GM19351 (cell line): ENCODE measurements at regions not wholly inside any gene's neighbourhood (a gene's known extent, or its start where the extent isn't known, plus 50 kb on each side); places are given as distances from the start of the nearest gene placed in this dataset.
"Not testable (repeated sequence)": the region's sequence is repeated elsewhere in the genome, so short reads cannot be mapped to it uniquely, and the experiment has no call there.

Experiments used
- ATAC-seq: cut with Tn5 transposase; IDR thresholded peaks from one replicate; pipeline ENCODE4 v1.9.1; 2021; ENCODE audit warnings: mild to moderate bottlenecking, moderate library complexity; ENCODE audit not compliant: unreplicated experiment

DNA sequence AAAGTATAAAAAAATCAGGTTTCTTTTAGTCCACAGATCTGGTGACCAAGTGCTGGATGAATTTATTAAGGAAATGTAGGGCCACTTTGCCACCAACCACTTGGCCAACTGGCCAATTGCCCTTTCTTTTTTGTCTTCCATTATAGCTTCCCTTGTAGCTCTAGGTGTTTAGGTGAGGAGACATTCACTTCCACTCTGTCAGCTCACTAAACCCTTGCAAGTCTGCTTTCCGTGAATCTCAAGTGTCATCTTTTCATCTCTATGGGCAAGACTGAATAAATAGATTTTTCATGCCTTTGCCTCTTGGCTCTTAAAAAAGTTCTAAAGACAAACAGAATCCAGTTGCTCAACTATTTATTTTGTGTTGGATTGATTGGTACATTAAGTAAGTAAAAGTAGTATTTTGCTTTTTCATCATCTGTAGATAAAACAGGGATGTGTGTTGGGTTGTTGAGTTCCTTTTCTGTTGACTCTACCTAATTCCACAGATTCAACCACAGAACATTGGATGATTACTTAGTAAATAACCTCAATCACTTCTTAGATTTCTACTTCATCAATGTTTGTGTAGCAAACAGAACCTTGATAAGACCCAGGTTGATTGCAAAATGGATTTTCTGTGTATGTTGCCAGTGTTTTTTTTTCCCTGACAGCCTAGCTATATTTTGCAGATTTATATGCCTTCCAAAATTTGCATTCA lies 68.1 kb upstream of the GRXCR1 start:
- no peak for ATAC-seq

DNA sequence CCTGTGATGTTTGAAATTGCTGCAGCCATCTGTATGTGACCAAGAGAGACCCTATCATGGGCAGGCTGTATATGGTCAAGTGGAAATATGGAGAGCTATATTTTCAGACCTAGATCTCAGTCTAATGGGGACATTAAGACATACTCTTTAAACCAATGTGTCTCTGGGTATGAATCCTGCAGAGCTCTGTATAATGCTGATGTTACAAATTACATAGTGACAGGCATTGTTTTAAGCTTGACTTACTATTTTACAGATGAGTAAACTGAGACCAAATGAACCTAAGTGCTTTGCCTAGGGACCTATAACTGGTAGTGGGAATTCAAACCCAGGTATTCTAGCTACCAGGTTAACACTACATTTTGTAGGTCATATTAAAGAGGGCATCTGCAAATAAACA lies 71.3 kb upstream of the GRXCR1 start:
- ATAC-seq, result no peak

DNA sequence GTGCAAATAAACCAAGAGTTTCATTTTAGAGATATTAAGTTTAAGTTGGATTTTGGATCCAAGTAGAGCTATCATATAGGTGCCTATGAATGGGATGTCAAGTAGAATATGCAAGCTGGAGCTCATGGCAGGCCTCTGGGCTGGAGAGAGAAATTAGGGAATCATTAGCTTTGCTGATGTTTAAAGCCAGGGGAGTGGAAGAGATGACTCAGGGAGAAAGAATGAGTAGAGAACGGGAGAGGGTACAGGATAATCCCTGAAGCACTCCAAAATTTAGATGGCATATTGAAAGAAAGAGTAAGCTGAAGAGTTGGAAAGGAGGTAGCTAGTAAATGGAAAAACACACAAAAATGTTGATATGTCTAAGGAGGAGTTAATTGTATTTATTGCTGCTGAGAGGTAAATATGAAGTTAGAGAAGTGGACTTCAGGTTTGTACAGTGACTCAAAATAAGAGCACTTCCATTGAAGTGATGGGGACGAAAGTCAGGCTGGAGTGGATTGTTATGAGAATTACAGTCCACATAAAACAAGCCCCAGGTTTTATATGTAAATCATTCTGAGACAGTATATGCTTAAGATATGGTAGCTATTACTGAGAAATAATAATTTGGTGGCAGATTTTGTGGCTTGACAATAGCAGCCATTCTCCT lies 72.5 kb upstream of the GRXCR1 start:
- ATAC-seq, result no peak

DNA sequence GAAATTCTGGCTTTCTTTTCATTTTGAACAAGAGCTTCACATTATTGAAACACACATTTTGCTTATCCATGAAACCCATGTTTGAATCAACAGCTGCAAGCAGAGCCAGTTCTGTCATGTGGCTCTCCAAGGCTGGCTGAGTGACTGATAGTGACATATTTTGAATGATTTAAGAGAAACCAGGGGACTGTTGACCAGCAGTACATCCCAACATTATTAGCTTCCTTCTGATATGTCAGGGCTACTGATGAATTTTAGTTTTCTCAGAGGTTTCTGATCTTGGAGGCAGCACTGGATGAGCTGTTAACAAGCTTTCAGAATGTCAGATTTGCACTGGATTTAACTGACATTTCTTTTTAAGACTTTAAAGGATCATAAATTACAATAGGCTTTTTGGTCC lies 74.6 kb upstream of the GRXCR1 start:
- no peak for ATAC-seq

DNA sequence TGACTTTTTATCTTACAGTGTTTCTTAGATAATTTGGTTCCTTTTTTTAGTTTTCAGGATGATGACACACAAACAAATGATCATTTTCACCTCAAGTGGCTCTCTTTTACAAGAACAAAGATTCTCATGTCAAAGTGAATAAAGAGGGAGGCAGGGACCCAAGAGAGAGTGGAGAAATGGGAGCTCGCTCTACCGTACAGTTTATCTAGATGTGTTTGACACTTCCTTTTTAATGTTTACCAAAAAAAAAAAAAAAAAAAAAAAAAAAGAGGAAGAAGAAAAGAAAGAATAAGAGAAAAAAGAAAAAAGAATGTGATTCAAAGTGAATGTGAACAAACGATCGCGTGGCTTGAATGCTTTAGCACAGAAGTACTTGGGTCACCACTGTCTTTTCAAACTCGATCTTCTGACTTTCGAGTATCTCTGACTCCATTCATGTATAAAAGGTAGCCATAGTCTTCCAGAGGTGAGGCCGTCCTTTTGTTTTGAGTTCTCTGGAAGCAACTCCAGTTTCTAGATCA lies 75.6 kb upstream of the GRXCR1 start:
- no peak for ATAC-seq

DNA sequence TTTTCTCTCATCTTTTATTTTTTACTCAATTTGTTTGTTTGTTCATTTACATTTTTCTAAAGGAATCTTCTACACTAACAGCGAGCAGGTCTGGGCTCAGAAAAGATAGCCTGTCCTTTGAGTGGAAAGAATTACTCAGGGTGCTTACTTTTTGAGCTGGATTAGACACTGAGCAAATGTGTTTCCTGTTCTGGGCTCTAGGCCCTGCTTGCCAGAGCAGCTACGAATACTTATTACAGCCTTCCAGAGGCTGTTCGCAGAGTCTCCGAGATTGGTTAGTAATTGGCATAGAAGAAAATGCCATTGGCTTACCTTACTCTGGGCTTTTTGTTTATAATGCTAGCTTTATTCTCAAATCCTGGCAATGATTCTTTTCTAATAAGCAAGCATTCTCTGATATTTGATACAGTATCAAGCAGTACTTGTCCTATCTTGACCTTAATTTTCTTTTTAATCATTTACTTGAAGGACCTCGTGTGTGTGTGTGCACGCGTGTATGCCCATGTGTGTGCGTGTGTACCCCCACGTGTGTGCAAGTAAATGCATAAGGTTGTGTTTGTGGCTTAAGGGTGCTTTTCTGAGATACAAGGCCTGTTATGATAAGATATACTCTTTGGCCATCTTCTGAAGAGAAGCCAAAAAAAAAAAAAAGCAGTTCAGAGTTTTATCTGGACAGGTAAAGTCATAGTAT lies 76.2 kb upstream of the GRXCR1 start:
- no peak for ATAC-seq

DNA sequence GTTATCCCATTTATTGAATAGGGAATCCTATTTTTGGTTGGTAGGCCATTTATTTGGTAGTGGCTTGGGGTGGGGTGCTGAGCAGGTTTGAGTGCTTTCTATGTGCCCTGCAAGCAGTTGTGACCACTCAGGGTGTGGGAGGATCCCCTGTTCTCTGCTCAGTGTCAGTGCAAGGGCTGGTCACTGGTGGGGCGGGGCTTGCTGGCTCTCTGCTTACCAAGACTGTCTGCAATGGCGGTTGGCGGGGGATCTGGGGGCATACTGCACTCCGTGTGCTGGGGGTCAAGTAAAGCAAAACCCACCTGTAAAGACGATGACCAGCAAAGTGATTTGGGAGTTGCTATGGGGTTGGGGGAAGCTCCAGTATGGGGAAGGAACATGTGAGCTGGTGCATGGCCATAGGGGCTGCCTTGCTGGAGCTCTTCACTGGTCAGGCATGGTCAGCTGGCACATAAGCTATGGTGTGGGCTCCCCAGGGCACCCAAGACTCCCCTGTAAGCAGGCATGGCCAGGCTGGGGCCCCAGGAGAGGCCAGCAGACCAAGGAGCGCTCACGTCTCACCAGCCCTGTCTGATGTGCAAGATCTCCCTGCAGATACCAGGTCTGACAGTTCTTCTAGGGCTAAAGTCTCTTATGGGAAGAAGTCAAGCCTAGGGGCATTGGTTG lies 83.0 kb upstream of the GRXCR1 start:
- ATAC-seq, result no peak

DNA sequence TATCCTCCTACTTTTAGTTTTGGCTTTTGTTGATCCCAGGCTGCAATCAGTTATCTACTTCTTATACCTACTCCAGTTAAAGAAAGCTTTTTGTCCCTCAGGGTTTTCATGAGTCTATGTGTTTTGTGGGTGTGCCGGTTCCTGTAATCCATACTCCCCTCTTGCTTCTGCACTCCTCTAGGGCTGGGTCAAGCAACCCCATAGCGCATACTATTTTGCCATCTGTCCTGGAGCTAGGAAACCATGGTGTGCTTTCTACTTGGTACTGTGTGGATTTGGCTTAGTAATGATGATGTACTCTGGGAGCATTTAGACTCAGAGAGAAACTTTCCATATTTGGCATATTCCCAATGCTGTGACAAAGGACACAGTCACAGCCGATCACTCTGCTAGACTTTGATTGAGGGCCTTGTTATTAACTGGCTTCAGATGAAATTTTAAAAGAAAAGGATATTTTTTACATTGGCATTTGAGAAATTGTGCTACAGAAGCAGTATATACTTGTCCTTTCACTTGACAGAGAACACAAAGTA lies 86.1 kb upstream of the GRXCR1 start:
- no peak for ATAC-seq

DNA sequence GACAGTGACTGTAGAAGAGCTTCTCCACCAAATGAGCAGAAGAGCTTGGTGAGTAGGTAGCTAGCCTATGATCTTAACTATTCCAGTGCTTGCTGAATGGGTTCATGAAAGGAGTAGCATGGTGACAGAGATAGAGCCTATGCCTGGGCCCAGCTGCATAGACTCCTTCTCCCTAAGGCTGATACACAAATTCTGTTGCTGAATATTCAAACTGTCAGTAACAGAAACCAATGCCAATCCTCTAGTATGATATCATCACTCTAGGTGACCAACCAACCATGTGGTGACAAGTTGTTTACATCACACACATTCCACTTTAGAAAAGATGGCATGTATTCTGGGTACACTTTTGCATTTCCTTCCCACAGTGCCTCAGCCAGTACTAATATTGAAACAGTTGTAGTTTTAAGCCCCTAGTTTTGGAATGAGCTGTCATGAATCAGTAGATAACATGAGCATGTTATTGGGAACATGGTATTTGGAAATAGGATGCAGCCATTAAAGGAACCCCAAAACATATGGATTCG lies 103.4 kb upstream of the GRXCR1 start:
- peak; percentile 73 for ATAC-seq

DNA sequence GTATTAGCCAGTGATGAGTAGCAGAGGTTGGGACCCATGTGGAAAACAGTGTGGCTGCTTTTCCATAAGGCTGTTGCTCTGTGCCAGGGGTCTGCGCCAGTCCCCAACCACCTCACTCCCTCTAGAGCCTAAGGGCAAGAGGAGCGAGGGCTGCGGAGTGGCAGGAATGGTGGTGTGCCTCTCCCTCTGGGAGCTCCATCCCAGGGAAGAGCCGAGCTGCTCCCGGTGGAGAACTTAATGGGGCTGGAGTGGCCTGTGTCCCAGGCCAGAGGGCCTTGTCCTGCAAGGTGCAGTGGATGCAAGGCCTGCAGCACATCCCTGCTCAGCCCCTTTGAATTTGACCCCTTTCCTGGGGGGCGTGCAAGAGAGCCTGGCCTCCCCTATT lies 105.4 kb upstream of the GRXCR1 start:
- no peak for ATAC-seq

DNA sequence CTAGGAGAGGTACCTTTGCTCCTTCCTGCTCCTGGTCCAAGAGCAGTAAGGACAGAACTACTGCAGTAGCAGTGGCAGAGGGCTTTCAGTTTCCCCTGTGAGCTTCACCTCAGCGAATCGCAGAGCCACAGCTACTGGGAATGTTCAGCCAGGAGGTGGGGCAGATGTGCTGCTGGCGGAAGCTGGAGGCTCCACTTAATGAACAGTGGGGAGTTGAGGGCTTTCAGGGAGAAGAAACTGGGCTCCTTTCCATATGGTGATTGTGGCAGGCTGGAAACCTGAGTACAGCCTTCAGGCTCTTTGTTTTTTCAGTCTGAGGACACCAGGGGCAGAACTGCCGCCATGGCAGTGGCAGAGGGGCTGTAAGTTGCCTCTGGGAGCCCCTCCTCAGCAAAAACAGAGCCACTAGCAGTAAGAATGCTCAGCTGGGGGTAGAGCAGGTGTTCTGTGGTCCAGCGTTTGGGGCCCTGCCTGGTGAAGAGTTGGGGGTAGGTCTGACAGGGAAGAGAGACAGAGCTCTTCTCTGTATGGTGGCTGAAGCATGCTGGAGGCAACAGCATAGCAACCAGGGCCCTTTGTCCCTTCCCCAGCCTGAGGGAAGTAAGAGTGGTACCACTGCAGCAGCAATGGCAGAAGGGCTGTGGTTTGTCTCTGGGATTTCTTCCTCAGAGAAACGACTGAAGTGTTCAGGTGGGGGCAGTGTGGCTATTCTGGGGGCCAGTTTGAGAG lies 106.0 kb upstream of the GRXCR1 start:
- no peak for ATAC-seq

DNA sequence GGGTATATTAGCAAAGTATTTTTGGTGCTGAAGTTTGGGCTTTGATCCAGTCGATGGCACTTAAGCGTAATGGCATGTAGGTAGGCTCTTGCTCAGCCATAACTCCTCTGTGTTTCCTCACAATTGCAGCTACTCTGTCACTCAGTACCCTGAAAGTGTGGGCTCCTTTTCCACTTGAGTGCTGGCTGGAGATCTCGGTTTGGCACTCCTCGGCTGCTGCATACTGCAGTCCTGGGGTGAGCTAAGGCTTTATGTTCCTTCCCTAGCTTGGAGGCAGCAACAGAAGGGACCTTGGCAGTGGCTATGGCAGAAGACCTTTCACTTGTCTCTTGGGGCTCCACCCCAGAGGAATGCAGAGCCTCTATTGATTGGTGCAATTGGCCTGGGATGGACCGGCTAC lies 106.7 kb upstream of the GRXCR1 start:
- ATAC-seq, result no peak

DNA sequence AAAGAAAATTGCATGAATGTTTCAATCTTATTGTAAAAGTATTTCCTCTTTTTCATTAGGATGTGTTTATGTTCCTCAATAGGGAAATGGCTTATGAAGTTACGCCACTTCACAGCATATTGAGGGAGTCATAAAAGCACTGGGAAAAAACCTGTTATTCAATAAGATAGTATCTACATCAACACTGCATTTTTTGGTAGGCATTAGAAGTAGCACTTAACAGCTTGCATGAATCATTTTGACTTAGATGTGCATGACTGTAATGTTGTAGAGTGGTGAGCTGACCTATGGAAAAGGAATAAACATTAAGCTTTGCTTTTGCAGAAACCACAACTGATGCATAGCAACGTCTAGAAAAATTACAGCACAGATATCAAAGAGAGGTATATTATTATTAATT lies 111.2 kb upstream of the GRXCR1 start:
- ATAC-seq, result no peak

DNA sequence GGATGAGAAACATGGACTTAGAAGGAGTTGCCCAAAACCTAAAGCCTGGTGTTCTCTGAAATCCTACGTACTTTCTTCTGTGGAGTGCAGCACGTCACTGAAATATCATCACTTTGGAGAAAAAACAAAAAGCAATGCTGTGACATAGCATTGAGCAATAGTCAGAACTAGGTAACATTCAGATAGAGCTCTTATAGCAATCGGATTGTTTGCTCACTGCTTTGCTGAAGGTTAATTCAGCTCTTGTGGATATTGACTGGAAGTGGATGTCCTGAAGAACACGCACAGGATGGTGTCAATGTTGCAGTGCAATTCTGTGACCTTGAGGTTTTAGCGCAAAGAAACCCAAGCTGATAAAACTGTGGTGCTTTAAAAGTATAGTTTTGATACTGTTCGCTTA lies 114.2 kb upstream of the GRXCR1 start:
- no peak for ATAC-seq

DNA sequence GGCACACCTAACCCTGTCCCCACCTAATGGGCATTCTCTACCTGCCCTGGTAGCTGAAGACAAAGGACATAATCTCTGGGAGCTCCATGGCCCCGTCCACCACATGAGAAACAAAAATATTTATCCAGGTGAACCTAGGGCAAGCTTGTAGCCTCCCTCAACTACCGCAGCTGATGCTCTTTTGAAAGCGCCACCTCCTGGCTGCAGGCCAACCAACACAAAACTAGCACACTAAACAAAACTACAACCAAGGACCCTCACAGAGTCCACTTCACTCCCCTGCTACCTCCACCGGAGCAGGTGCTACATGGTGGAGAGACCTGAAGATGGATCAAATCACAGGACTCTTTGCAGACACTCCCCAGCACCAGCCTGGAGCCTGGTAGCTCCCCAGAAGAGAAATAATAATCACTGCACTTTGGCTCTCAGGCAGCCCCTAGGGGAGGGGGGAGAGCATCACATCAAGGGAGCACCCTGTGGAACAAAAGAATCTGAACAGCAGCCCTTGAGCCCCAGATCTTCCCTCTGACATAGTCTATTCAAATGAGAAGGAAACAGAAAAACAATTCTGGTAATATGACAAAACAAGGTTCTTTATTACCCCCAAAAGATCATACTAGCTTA lies 111.3 kb upstream of the ATP8A1 start:
- ATAC-seq, result no peak

DNA sequence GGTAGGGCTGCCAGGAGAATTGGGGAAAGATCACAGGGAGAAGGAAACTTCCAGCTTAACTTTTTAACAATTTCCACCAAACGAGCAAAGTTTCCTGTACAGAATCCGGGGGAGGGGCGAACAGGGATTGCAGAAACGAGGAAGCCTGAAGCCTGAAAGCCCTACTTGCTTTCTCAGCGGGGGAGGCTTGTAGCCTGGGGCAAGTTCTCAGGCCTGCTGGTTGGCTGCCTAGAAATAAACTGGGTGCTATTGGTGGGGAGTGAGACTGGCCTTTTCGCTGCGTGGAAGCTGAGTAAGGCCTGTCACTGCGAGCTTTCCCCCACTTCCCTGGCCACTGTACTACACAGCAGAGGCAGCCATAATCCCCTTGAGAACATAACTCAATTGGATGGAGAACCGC lies 110.8 kb upstream of the ATP8A1 start:
- ATAC-seq, result no peak

DNA sequence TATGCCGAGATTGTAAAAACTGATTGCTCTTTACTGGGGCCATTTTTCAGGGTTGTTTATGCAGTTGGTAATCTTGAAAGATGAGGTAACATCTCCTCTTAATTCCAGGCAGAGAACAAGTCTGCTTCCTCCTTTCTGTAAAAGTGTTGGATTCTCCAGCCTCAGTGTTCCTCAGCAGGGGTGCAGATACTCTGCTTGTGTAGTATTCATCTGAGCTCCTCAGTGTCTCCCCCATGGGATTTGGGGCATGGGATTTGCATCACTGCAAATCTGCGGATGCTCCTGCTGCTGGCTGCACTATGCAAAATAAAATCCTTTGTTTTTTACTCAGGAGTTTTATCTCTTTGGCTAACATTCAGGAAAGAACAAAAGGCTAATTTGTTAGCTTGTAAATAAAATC lies 104.9 kb upstream of the ATP8A1 start:
- no peak for ATAC-seq

DNA sequence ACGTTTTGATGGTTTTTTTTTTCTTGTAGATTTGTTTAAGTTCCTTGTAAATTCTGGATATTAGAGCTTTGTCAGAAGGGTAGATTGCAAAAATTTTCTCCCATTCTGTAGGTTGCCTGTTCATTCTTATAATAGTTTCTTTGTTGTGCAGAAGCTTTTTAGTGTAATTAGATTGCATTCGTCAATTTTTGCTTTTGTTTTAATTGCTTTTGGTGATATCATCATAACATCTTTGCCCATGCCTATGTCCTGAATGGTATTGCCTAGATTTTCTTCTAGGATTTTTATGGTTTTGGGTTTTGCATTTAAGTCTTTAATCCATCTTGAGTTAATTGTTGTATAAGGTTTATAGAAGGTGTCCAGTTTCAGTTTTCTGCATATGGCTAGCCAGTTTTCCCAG lies 98.1 kb upstream of the ATP8A1 start:
- ATAC-seq, result not testable (repeated sequence)

DNA sequence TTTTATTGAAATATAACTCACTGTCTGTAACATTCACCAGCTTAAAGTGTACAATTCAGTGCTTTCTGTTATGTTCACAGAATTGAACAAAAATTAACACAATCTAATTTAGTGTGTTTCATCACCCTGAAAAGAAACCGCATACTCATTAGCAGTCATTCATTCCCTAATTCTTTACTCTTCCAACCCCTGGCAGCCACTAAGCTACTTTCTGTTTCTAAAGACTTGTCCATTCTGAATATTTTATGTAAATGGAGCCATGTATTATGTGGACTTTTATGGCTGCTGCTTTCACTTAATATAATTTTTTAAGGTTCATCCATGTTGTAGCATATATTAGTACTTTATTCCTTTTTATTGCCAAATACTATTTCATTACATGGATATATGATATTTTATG lies 94.7 kb upstream of the ATP8A1 start:
- ATAC-seq, result no peak

DNA sequence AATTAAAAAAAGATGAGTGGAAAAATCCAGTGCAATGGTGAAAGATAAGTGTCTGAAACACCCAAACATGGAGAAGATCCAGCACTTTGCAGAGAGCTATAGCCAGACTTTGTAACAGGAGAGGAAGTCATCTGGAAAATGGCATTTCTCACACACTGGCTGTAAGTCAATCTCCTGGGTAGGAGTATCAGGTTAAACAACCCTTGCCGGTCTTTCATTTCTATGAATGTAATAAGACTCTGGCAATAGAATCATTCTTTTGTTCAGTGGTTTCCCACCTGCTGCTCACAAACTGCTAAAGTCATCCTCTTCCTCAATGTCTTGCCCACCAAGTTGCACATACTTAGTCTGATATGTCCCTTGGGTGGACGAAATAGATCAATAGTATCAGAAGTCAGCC lies 94.0 kb upstream of the ATP8A1 start:
- no peak for ATAC-seq
